IMR-90 (cell line): ENCODE measurements at regions not wholly inside any gene's neighbourhood (a gene's known extent, or its start where the extent isn't known, plus 50 kb on each side); places are given as distances from the start of the nearest gene placed in this dataset.

Experiments used
- ATAC-seq: fragments of 200-7000 bp; cut with Tn5 transposase; 2 replicates; pipeline ENCODE4 v1.9.1; 2020; ENCODE audit warnings: low read depth, mild to moderate bottlenecking, moderate library complexity
- BruUV-seq: library from RNA; stranded (reverse); fragments of 400-500 nt; replicated peaks from 2 replicates; lab custom pipeline; 2021; lab: Mats Ljungman, UMichigan
- CTCF ChIA-PET: fragments of 300-600 bp; formaldehyde crosslinking; extraction: SDS; loops from one replicate; lab custom pipeline; 2021; ENCODE audit warnings: antibody characterized with exemption; lab: Yijun Ruan, JAX
- POLR2A ChIA-PET: fragments of 300-600 bp; sonication (Branson Sonifier 250); formaldehyde crosslinking; loops from one replicate; lab custom pipeline; 2022; ENCODE audit warnings: antibody characterized with exemption; ENCODE audit not compliant: unreplicated experiment; lab: Charles Lee
- DNase-seq: peaks from one replicate; pipeline ENCODE4 v3.0.0; 2013
- H2AFZ ChIP-seq: replicated peaks from 2 replicates; pipeline ENCODE3; 2013; ENCODE audit warnings: low read length, mild to moderate bottlenecking; ENCODE audit not compliant: poor library complexity
- H2AK5ac ChIP-seq: 2 replicates; pipeline ENCODE4 v1.6.1; 2013; ENCODE audit warnings: low read depth, low read length, inconsistent platforms
- H2AK9ac ChIP-seq: replicated peaks from 2 replicates; pipeline ENCODE3; 2013; ENCODE audit warnings: mild to moderate bottlenecking, low read depth, low read length, moderate library complexity; ENCODE audit not compliant: poor library complexity
- H2BK120ac ChIP-seq: 2 replicates; pipeline ENCODE4 v1.6.1; 2013; ENCODE audit warnings: low read depth, low read length, inconsistent platforms
- H2BK15ac ChIP-seq: 3 replicates; pipeline ENCODE4 v1.6.1; 2013; ENCODE audit warnings: low read depth, low read length, inconsistent platforms
- H2BK20ac ChIP-seq: 2 replicates; pipeline ENCODE4 v1.6.1; 2013; ENCODE audit warnings: low read depth, mild to moderate bottlenecking, inconsistent platforms, low read length, moderate library complexity
- H2BK5ac ChIP-seq: 2 replicates; pipeline ENCODE4 v1.6.1; 2013; ENCODE audit warnings: mild to moderate bottlenecking, low read depth, low read length, inconsistent platforms; ENCODE audit not compliant: poor library complexity, severe bottlenecking
- H3K14ac ChIP-seq: replicated peaks from 2 replicates; pipeline ENCODE4 v1.6.1; 2013; ENCODE audit warnings: low read depth, low read length, inconsistent platforms
- H3K18ac ChIP-seq: 2 replicates; pipeline ENCODE4 v1.6.1; 2013; ENCODE audit warnings: low read depth, low read length, control low read depth
- H3K23ac ChIP-seq: 2 replicates; pipeline ENCODE4 v1.6.1; 2013; ENCODE audit warnings: low read depth, low read length, inconsistent platforms
- H3K27ac ChIP-seq: 2 replicates; pipeline ENCODE4 v1.5.1; 2013; ENCODE audit warnings: mild to moderate bottlenecking, control low read depth, low read length; ENCODE audit not compliant: insufficient read depth
- H3K27me3 ChIP-seq: 2 replicates; pipeline ENCODE4 v1.6.1; 2013; ENCODE audit warnings: low read length; ENCODE audit not compliant: control insufficient read depth, insufficient read depth
- H3K36me3 ChIP-seq: 2 replicates; pipeline ENCODE4 v1.6.1; 2013; ENCODE audit warnings: low read length, mixed read lengths; ENCODE audit not compliant: control insufficient read depth, insufficient read depth
- H3K4ac ChIP-seq: 2 replicates; pipeline ENCODE4 v1.6.1; 2013; ENCODE audit warnings: low read depth, low read length, inconsistent platforms
- H3K4me1 ChIP-seq: 2 replicates; pipeline ENCODE4 v1.6.1; 2013; ENCODE audit warnings: low read length, mixed read lengths; ENCODE audit not compliant: control insufficient read depth, insufficient read depth
- H3K4me2 ChIP-seq: 2 replicates; pipeline ENCODE4 v1.6.1; 2013; ENCODE audit warnings: low read depth, mild to moderate bottlenecking, control low read depth, low read length, moderate library complexity
- H3K4me3 ChIP-seq: 2 replicates; pipeline ENCODE4 v1.5.1; 2013; ENCODE audit warnings: low read depth, mild to moderate bottlenecking, control low read depth, low read length, moderate library complexity; ENCODE audit not compliant: insufficient read depth
- H3K56ac ChIP-seq: 2 replicates; pipeline ENCODE4 v1.6.1; 2013; ENCODE audit warnings: low read length, inconsistent platforms; ENCODE audit not compliant: insufficient read depth; ENCODE audit errors: extremely low read depth
- H3K79me1 ChIP-seq, 2 experiments: 2 replicates each; pipeline ENCODE4 v1.6.1; 2013; ENCODE audit warnings: low read length in 2 of 2, inconsistent platforms in 1 of 2, low read depth in 1 of 2
- H3K9ac ChIP-seq: 2 replicates; pipeline ENCODE4 v1.6.1; 2013; ENCODE audit warnings: low read depth, low read length, control low read depth
- H3K9me1 ChIP-seq: 2 replicates; pipeline ENCODE4 v1.6.1; 2013; ENCODE audit warnings: low read length, inconsistent platforms; ENCODE audit not compliant: insufficient read depth
- H3K9me3 ChIP-seq: 2 replicates; pipeline ENCODE4 v1.6.1; 2013; ENCODE audit warnings: low read length; ENCODE audit not compliant: control insufficient read depth, insufficient read depth
- H4K20me1 ChIP-seq: 2 replicates; pipeline ENCODE4 v1.6.1; 2013; ENCODE audit warnings: low read length, inconsistent platforms; ENCODE audit not compliant: insufficient read depth
- H4K5ac ChIP-seq: 2 replicates; pipeline ENCODE4 v1.6.1; 2013; ENCODE audit warnings: mild to moderate bottlenecking, low read depth, low read length, control low read depth
- H4K8ac ChIP-seq, 2 experiments: 2 replicates each; pipeline ENCODE4 v1.6.1; 2013; ENCODE audit warnings: low read depth in 2 of 2, low read length in 2 of 2, control low read depth in 1 of 2, inconsistent platforms in 1 of 2
- H4K91ac ChIP-seq: 2 replicates; pipeline ENCODE4 v1.6.1; 2013; ENCODE audit warnings: low read depth, low read length, inconsistent platforms; ENCODE audit not compliant: insufficient read depth
- ELK1 ChIP-seq: fragments of 150-350 bp; IDR thresholded peaks from 2 replicates; pipeline ENCODE4 v1.6.1; 2016; ENCODE audit warnings: low read depth, mild to moderate bottlenecking, low read length, moderate library complexity, borderline replicate concordance
- USF2 ChIP-seq: fragments of 150-350 bp; IDR thresholded peaks from 2 replicates; pipeline ENCODE4 v1.6.1; 2017; ENCODE audit warnings: mild to moderate bottlenecking, antibody characterized with exemption, low read length, low read depth
- WGBS, 2 experiments: methylation state at CpG; one replicate each; pipeline versions ENCODE4 v1.1.5 to v1.1.7; 2013; ENCODE audit warnings: missing lambda C conversion rate in 2 of 2; ENCODE audit not compliant: insufficient read length in 1 of 2; ENCODE audit errors: extremely low coverage in 2 of 2; 5-methylcytosine and 5-hydroxymethylcytosine counted together
- dilution Hi-C: fragments of 300-500 bp; cut with HindIII; formaldehyde crosslinking; loops from one replicate; pipeline ENCODE4 v1.14.3; 2018; ENCODE audit warnings: low sequenced_read_pairs; ENCODE audit not compliant: unreplicated experiment
- in situ Hi-C: fragments of 300-500 bp; cut with MboI; formaldehyde crosslinking; loops from 3 replicates; pipeline ENCODE4 v1.14.3; 2019; ENCODE audit warnings: low sequenced_read_pairs, inconsistent platforms, mixed read lengths
- intact Hi-C: fragments of 100-400 bp; cut with micrococcal nuclease; formaldehyde crosslinking; loops from 2 replicates; pipeline ENCODE4 v1.10.0; 2022

GRCh38 chr4:104015680-104016079, 295.9 kb upstream of the TACR3 start:
- Histone ChIP-seq H3K56ac (no peak overlapping the region), H3K9ac (no peak overlapping the region), H3K27ac (no peak overlapping the region), H2AK5ac (no peak overlapping the region), H3K4me1 (no peaks in the 10 kb centered on the region), H4K8ac (no peak overlapping the region), H3K79me1 (no peaks in the 10 kb centered on the region), H3K4ac (no peak overlapping the region), H3K23ac (no peak overlapping the region), H3K4me2 (no peak overlapping the region), H2BK5ac (no peak overlapping the region), H2BK15ac (no peak overlapping the region), H4K91ac (no peak overlapping the region), H3K9me1 (no peaks in the 10 kb centered on the region), H3K14ac (no peak overlapping the region), H3K27me3 (no peaks in the 10 kb centered on the region), H3K4me3 (no peak overlapping the region), H2AK9ac (no peak overlapping the region), H2BK120ac (no peak overlapping the region), H2BK20ac (no peak overlapping the region), H3K18ac (no peak overlapping the region), H2AFZ (no peak overlapping the region), H4K20me1 (no peaks in the 10 kb centered on the region), H3K9me3 (peaks cover 4% of the 10 kb centered on the region; the same call in 1 of the 2 replicates), H3K36me3 (no peaks in the 10 kb centered on the region), H4K5ac (no peak overlapping the region)
- POLR2A ChIA-PET = no interaction called here
- DNase-seq (no peak), ATAC-seq (no peak)
- no CpG with 5 or more reads among the region's 2 CpGs for WGBS, 2 experiments
- intact Hi-C loops (no loop called here), dilution Hi-C loops (no loop called here), in situ Hi-C loops (no loop called here)
- CTCF ChIA-PET = no interaction called here
- no TSS peak for BruUV-seq
- TF ChIP-seq ELK1 (no peak), USF2 (no peak)
